Pancreas (tissue), 10 donors: ENCODE measurements at regions not wholly inside any gene's neighbourhood (a gene's known extent, or its start where the extent isn't known, plus 50 kb on each side); places are given as distances from the start of the nearest gene placed in this dataset.

ENCODE experiments used
- ATAC-seq, 4 donors: fragments of 200-7000 bp; cut with Tn5 transposase; one replicate each; pipeline versions ENCODE4 v1.8.0 to v1.9.1; 2020; ENCODE audit warnings: mild to moderate bottlenecking in 4 of 4, moderate library complexity in 4 of 4
- DNase-seq, 6 donors: peaks; one replicate each; pipeline ENCODE4 v3.0.0-alpha.2; 2020
- FAIRE-seq: peaks from 2 replicates; lab custom pipeline; 2012; peaks lifted over from hg19 to GRCh38; lab: Jason Lieb, UNC
- H3K27ac ChIP-seq, 4 donors: fragments of 200-600 bp; sonication (generic); 1 replicate in 3 of 4; 2 replicates in 1 of 4; pipeline versions ENCODE4 v1.5.0 to v1.8.0; 2020
- H3K27me3 ChIP-seq, 4 donors: fragments of 200-600 bp; one replicate each; pipeline ENCODE4 v1.8.0; 2021
- H3K36me3 ChIP-seq, 3 donors: fragments of 200-600 bp; sonication (generic) in 1 of 3; one replicate each; pipeline versions ENCODE4 v1.5.0 to v1.8.0; 2020 to 2021
- H3K4me1 ChIP-seq, 3 donors: fragments of 200-600 bp; one replicate each; pipeline ENCODE4 v1.8.0; 2021
- H3K4me3 ChIP-seq, 4 donors: fragments of 200-600 bp; sonication (generic) in 2 of 4; one replicate each; pipeline versions ENCODE4 v1.5.0 to v1.8.0; 2020 to 2021
- H3K9me3 ChIP-seq, 4 donors: fragments of 200-600 bp; one replicate each; pipeline ENCODE4 v1.8.0; 2021
- WGBS, 2 donors: extraction: QIAGEN DNeasy Blood & Tissue Kit; methylation state at CpG; one replicate each; pipeline ENCODE4 v1.1.7; 2013; 5-methylcytosine and 5-hydroxymethylcytosine counted together
- intact Hi-C, 3 donors: fragments of 100-400 bp; cut with DNase I; formaldehyde crosslinking; loops; one replicate each; pipeline versions ENCODE4 v1.11.1 to v1.14.2; 2022
- TF ChIP-seq, protein P1 (sequence below), 4 donors: fragments of 200-600 bp; sonication (generic) in 3 of 4; IDR thresholded peaks; one replicate each; pipeline versions ENCODE4 v1.5.0 to v1.8.0; 2021; ENCODE audit warnings: antibody characterized with exemption in 4 of 4
- donor health status: healthy with polysubstance abuse.
- donor health status: DM: no; HTN: no; CAD: no; lungs with moderate emphysema.
- donor health status: DM: no; HTN: no; CAD: no.
- donor health status: control.
- donor health status: control.
- donor health status: Bipolar disorder and iron deficiency.
- donor health status: DM: yes; HTN: yes; CAD: no.
- donor health status: DM: no; HTN: no; CAD: no.
- donor health status: DM: no; HTN: no; CAD: no.
- donor health status: DM: yes; HTN: yes; CAD: no.

- ATAC-seq, result no peak
- no peak for FAIRE-seq
- 28 to 31% methylated on average over 3 of the region's 3 CpGs for WGBS, 2 donors
Measured at GRCh38 chr7:41478187-41478586, 224.7 kb downstream of the INHBA start.

DNA sequence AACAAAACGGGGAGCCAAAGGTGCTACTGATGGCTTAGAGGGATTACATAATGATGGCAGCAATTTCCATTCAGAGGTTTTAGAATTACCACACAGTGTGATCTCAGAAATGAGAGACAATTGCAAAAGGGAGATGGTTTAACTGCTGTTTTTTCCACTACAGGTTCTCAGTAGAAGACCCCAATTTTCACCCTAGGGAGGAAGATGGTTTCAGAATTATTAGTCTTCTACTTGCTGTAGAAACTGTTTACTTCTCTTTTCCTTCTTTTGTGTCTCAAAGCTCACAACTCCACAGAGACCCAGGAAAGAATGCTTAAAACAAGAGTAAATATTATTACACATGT is 226.5 kb downstream of the INHBA start:
- DNase-seq (no peak), FAIRE-seq (no peak), ATAC-seq (no peak)
- Histone ChIP-seq H3K27me3 (no peaks in the 10 kb centered on the region), H3K27ac (no peak overlapping the region), H3K4me3 (no peak overlapping the region), H3K4me1 (no peaks in the 10 kb centered on the region), H3K9me3 (no peaks in the 10 kb centered on the region), H3K36me3 (no peaks in the 10 kb centered on the region)
- intact Hi-C loops, result no loop called here
- 21 to 23% methylated on average over 1 of the region's 1 CpG for WGBS, 2 donors
- TF ChIP-seq, protein P1, sequence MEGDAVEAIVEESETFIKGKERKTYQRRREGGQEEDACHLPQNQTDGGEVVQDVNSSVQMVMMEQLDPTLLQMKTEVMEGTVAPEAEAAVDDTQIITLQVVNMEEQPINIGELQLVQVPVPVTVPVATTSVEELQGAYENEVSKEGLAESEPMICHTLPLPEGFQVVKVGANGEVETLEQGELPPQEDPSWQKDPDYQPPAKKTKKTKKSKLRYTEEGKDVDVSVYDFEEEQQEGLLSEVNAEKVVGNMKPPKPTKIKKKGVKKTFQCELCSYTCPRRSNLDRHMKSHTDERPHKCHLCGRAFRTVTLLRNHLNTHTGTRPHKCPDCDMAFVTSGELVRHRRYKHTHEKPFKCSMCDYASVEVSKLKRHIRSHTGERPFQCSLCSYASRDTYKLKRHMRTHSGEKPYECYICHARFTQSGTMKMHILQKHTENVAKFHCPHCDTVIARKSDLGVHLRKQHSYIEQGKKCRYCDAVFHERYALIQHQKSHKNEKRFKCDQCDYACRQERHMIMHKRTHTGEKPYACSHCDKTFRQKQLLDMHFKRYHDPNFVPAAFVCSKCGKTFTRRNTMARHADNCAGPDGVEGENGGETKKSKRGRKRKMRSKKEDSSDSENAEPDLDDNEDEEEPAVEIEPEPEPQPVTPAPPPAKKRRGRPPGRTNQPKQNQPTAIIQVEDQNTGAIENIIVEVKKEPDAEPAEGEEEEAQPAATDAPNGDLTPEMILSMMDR (IDR thresholded peaks at IDR 0.05), result no peak

More at GRCh38 chr7:41478187-41478586, 224.7 kb downstream of the INHBA start:
- no peak overlapping the region for H3K27ac ChIP-seq
- no peak for DNase-seq
- intact Hi-C loops, result no loop called here
- TF ChIP-seq, protein P1 (IDR thresholded peaks at IDR 0.05), result no peak
- no peaks in the 10 kb centered on the region for H3K36me3 ChIP-seq
- no peaks in the 10 kb centered on the region for H3K27me3 ChIP-seq
- no peak overlapping the region for H3K4me3 ChIP-seq
- H3K4me1 ChIP-seq, result no peaks in the 10 kb centered on the region
- no peaks in the 10 kb centered on the region for H3K9me3 ChIP-seq

- WGBS, 2 donors, result 25 to 38% methylated on average over 2 of the region's 2 CpGs
- FAIRE-seq, result no peak
- no peaks in the 10 kb centered on the region for H3K4me1 ChIP-seq
- no peaks in the 10 kb centered on the region for H3K36me3 ChIP-seq
- intact Hi-C loops, result no loop called here
- TF ChIP-seq, protein P1 (IDR thresholded peaks at IDR 0.05), result no peak
- DNase-seq, result no peak
- H3K27me3 ChIP-seq, result no peaks in the 10 kb centered on the region
- H3K27ac ChIP-seq, result no peak overlapping the region
- ATAC-seq, result no peak
- H3K4me3 ChIP-seq, result no peak overlapping the region
- H3K9me3 ChIP-seq, result no peaks in the 10 kb centered on the region
Measured at GRCh38 chr7:41475801-41476459, 227.0 kb downstream of the INHBA start.

DNA sequence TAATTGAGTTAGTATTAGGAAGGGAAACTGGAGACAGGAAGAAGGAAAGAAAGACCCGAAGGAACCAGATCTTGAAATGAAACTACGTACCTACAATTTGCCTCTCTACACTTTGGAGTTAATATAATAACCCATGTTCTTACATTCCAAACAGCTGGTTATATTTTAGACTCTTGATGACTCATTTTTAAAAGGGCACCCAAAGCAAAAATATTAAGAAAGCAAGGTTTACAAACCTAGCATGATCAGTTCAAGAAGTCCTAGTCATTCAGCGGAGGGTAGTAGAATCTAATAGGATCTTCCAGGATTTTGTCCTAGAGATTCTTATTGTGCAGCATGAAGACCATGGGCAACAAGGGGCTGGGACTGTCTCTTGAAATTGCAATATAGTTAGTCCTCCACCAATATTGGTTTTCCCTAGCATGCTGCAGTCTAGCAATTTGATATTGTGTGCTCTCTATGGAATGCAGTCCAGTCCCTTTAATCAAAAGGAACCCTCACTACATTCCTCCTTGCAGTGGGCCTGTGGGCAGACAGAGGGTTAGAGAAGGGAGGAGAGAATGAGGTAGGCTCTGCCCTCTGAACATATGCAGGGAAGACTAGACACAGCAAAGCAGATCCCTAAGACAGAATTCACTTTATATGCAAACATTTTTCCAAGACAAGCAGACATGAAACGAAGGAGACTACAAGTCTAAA is 230.3 kb downstream of the INHBA start:
- Histone ChIP-seq H3K9me3 (no peaks in the 10 kb centered on the region), H3K27me3 (no peaks in the 10 kb centered on the region), H3K36me3 (no peaks in the 10 kb centered on the region), H3K4me1 (no peaks in the 10 kb centered on the region), H3K27ac (no peak overlapping the region), H3K4me3 (no peak overlapping the region)
- DNase-seq (no peak), ATAC-seq (no peak), FAIRE-seq (no peak)
- intact Hi-C loops, result no loop called here
- TF ChIP-seq, protein P1 (IDR thresholded peaks at IDR 0.05), result no peak
- 64 to 75% methylated on average over 4 of the region's 4 CpGs for WGBS, 2 donors

- Histone ChIP-seq H3K4me3 (no peak overlapping the region), H3K36me3 (no peaks in the 10 kb centered on the region), H3K27me3 (no peaks in the 10 kb centered on the region), H3K9me3 (no peaks in the 10 kb centered on the region), H3K27ac (no peak overlapping the region), H3K4me1 (no peaks in the 10 kb centered on the region)
- no peak for DNase-seq
- FAIRE-seq, result no peak
- intact Hi-C loops, result no loop called here
- ATAC-seq, result no peak
- WGBS, 2 donors, result 68 to 88% methylated on average over 5 of the region's 5 CpGs
- TF ChIP-seq, protein P1 (IDR thresholded peaks at IDR 0.05), result no peak
Measured at GRCh38 chr7:41470081-41470480, 232.8 kb downstream of the INHBA start.
